ENCODE measurements at regions not wholly inside any gene's neighbourhood (a gene's known extent, or its start where the extent isn't known, plus 50 kb on each side); places are given as distances from the start of the nearest gene placed in this dataset.

DNA sequence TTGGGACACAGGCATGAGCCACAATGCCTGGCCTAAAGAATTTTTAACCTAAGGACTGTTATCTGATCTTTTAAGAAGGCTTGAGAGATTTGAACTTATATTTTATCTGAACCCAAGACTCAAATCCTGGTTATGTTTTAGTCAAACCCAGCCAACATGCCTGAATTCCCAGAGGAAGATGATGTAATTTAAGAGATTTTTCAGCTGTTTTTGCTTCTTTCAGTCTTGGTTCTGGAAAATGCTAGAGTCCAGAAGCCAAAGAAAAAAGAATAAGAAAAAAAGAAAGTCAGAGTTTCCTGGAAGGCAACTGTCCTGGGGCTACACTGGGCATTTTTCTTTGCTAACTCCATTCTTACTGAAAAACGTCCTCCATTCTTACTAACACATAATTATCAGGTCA, 85.8 kb downstream of the SNX18 start:
- CTCF ChIA-PET = no interaction called here
- TF ChIP-seq, protein P1, sequence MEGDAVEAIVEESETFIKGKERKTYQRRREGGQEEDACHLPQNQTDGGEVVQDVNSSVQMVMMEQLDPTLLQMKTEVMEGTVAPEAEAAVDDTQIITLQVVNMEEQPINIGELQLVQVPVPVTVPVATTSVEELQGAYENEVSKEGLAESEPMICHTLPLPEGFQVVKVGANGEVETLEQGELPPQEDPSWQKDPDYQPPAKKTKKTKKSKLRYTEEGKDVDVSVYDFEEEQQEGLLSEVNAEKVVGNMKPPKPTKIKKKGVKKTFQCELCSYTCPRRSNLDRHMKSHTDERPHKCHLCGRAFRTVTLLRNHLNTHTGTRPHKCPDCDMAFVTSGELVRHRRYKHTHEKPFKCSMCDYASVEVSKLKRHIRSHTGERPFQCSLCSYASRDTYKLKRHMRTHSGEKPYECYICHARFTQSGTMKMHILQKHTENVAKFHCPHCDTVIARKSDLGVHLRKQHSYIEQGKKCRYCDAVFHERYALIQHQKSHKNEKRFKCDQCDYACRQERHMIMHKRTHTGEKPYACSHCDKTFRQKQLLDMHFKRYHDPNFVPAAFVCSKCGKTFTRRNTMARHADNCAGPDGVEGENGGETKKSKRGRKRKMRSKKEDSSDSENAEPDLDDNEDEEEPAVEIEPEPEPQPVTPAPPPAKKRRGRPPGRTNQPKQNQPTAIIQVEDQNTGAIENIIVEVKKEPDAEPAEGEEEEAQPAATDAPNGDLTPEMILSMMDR (IDR thresholded peaks at IDR 0.05) = no peak
- Mint-ChIP-seq H3K27ac (no peak overlapping the region), H3K4me1 (ENCODE audit: low read depth) (no peaks in the 10 kb centered on the region), H3K27me3 (no peaks in the 10 kb centered on the region), H3K9me3 (no peaks in the 10 kb centered on the region), H3K36me3 (ENCODE audit: low read depth) (no peaks in the 10 kb centered on the region), H3K4me3 (no peak overlapping the region)
- POLR2A ChIA-PET = no interaction called here
- ATAC-seq (no peak), DNase-seq (no peak)
- intact Hi-C loops (cut with micrococcal nuclease) = no loop called here

DNA sequence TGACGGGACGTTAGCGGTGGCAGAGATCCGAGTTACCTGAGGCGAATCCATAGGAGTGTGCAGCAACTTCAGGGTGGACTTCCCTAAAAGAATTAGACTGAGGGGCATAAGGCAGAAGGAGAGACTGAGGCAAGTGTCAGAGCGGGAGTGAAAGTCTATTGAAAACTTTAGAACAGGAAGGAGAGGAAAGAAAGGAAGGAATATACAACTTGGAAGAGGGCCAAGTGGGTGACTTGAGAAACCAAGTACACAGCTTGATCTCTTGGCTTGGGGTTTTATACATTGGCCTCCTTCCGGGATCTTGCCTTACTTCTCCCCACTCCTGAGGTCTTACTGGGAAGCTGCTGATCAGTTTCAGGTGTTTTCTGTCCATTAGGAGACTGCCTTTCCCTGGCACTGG, 84.9 kb downstream of the SNX18 start:
- POLR2A ChIA-PET = no interaction called here
- no peak overlapping the region for H3K4me3 Mint-ChIP-seq
- ATAC-seq (no peak), DNase-seq (no peak)
- no peaks in the 10 kb centered on the region for H3K27me3 Mint-ChIP-seq
- H3K4me1 Mint-ChIP-seq (ENCODE audit: low read depth) = no peaks in the 10 kb centered on the region
- peaks cover 6% of the 10 kb centered on the region for H3K9me3 Mint-ChIP-seq
- TF ChIP-seq, protein P1 (IDR thresholded peaks at IDR 0.05) = no peak
- intact Hi-C loops (cut with micrococcal nuclease) = no loop called here
- H3K36me3 Mint-ChIP-seq (ENCODE audit: low read depth) = peaks cover 2% of the 10 kb centered on the region
- no peak overlapping the region for H3K27ac Mint-ChIP-seq
- CTCF ChIA-PET = no interaction called here

DNA sequence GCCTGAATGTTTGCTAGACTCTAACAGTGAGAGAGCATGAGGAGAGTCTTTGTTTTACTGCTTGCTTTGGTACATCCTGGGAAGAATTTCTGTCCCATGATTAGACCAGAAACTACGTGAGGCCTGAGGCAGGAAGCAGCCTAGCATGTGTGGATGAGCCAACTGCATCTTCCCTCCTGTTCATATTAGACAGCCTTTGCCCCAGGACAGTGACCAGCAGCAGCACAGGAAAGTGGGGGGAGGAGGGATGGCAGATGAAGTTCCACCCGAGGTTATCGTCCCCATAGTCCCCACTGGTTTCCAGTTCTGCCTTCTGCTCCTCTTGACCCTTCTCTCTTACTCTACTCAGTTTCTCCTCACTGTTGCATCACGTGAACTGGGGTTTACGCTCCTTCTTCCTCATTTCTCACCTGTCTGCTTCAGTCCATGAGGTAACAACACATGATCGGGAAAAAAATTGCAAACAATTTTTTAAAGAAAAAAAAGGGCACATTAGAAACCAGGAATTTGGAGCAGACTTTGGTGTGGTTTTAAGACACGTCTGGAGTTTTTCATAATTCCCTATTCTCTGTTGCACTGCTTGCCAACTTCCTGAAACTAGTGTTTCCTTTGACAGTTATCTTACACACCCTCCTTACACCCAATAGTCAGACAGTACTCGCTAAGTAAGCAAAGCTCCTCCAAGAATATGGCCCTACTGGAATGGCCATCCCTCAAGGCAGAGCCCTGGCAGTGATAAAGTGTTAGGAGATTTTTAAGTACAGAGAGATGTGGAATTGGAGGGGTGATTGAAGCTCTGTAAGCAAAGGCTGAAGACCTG, 84.1 kb downstream of the SNX18 start:
- Mint-ChIP-seq H3K27me3 (no peaks in the 10 kb centered on the region), H3K36me3 (ENCODE audit: low read depth) (peaks cover 5% of the 10 kb centered on the region), H3K9me3 (peaks cover 13% of the 10 kb centered on the region), H3K4me3 (no peak overlapping the region), H3K4me1 (ENCODE audit: low read depth) (no peaks in the 10 kb centered on the region), H3K27ac (no peak overlapping the region)
- ChIA-PET POLR2A (no interaction called here), CTCF (no interaction called here)
- ATAC-seq = no peak
- DNase-seq = no peak
- TF ChIP-seq, protein P1 (IDR thresholded peaks at IDR 0.05) = no peak
- intact Hi-C loops (cut with micrococcal nuclease) = no loop called here

Measured in activated CD8-positive, alpha-beta T cell treated with anti-CD3 and anti-CD28 coated beads for 36 hours (primary cell).